SIG-M5 treated with dmso at 0.1 percent for 504 hours (cell line): ENCODE measurements at regions not wholly inside any gene's neighbourhood (a gene's known extent, or its start where the extent isn't known, plus 50 kb on each side); places are given as distances from the start of the nearest gene placed in this dataset.

Experiments used
- DNase-seq: peaks from one replicate; lab custom pipeline; 2025; ENCODE audit not compliant: unreplicated experiment; lab: John Stamatoyannopoulos, UW

GRCh38 chrX:97763981-97764380 is 880.3 kb downstream of the RPA4 start:
- DNase-seq: no peak

DNA sequence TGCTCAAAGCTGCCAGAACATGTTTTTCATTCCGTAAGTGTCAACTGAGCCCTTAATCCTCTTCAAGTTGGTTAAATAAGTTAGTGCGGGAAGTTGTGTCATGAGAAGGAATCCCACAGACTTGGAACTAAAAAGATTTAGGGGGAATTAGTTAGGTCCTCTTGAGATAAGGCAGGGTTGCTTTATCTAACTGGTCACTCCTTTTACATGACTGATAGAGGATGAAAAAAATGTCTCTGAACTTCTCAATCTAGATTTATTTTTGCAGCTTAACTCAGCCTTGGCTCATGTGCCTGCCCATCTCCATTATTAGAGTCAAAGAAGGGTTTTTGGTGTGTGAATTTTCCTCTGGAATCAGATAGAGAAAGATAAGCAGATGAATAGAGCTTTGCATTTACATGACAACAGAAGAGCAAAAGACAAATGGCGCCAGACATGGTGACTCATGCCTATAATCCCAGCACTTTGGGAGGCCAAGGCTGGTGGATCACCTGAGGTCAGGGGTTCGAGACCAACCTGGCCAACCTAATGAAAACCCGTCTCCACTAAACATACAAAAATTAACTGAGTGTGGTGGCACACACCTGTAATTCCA is 882.9 kb downstream of the RPA4 start:
- DNase-seq: no peak

GRCh38 chrX:97787311-97787710 is 903.6 kb downstream of the RPA4 start:
- DNase-seq: no peak

- DNase-seq: no peak
These were observed 904.1 kb downstream of the RPA4 start for GRCh38 chrX:97787849-97788248.

DNA sequence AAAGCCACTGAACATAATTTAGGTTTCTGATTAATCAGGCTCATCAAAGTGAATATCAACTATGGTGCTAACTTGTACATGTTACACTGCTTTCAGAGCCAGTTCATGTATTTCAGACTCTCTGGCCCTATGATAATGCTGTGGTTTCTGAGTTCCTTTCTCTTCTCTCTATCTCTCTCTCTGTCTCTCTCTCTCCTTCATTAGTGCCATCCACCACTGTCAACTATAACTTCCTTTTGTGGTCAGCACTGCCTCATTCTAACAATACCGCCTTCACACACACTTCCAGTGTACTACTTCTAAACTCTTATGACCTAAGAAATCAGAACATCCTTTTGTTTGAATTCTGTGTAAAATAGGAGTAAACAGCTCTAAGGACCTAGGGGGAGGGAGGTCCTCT is 907.1 kb downstream of the RPA4 start:
- no peak for DNase-seq

DNA sequence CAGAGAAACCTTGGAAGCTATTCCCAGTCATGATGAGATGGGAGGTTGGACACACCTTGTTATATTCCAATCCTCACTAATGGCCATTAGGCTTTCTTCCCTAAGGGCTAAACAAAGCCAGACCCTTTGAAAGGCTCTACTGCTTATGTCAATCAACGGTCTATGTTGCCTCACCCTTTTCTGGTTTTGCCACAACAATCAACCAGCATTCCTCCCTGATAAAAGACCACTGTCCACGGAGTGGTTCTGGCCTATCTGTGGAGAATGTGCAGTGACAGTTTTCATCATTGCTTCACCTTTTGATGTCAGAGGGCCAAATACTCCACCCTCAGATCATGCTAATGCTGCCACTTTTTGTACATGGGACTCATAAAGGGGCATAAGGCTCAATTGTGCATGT is 913.4 kb downstream of the RPA4 start:
- no peak for DNase-seq

DNA sequence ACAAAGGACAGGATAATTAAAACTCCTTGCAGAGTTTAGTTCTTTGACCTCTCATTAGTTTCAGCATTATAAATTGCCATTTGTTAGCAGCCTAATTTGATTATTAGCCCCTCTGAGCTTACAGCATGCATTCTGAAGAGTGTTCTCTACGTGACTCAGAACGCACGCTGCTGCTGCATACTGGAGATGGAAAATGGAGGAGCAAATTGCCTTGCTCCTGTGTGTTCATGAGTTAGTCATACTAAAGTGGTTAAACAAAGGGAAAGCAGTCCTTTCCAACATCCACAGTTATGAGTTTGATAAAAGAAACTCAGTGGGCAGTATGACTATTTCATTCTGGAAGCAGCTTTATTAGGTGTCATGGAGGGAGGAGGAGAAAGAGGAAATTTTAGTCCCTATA is 922.5 kb downstream of the RPA4 start:
- no peak for DNase-seq

DNA sequence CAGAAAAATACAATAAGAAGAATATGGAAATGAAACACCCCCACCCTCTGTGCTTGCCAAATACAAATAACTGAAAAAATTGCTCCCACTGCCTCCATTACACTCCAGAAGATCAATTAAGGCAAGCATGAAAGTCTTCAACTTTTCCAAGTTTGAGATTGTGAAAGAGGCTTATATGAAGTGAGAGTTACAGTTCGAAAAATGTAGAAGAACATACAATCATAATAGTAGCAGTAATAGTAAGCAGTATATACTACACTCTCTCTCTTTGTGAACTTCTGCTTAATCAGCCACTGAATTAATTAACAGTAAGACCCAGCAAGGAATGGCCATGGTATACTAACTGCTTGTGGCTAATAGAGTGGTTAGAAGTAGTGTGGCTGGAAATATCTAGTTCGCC is 923.2 kb downstream of the RPA4 start:
- no peak for DNase-seq

GRCh38 chrX:97820170-97820569 is 936.5 kb downstream of the RPA4 start:
- no peak for DNase-seq

- DNase-seq: no peak
These were observed 944.8 kb downstream of the RPA4 start for GRCh38 chrX:97828471-97828870.

DNA sequence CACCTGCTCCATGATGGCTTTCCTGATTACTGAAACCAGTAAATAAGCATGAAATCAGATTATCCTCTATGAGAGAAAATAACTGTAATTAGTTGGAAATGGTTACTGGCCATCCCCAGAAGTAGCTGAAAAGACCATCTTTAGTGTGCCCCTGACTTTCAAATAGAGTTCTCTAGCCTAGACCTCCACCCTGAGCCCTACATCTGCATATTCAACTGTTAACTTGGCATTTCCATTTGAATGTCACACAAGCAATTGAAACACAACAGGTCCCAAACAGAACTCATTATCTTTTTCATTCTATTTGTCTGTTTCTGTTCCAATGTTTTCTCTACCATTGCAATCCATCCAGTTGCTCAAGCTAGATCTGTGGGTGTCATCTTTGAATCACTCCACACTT is 952.3 kb downstream of the RPA4 start:
- DNase-seq: no peak

- DNase-seq: no peak
These were observed 958.0 kb downstream of the RPA4 start for GRCh38 chrX:97841544-97842179.

GRCh38 chrX:97842468-97843199 is 958.9 kb downstream of the RPA4 start:
- no peak for DNase-seq

- no peak for DNase-seq
These were observed 959.6 kb downstream of the RPA4 start for GRCh38 chrX:97843200-97843811.

GRCh38 chrX:97844161-97844560 is 960.5 kb downstream of the RPA4 start:
- DNase-seq: no peak

- no peak for DNase-seq
These were observed 961.2 kb downstream of the RPA4 start for GRCh38 chrX:97844943-97845342.

- DNase-seq: no peak
These were observed 961.7 kb downstream of the RPA4 start for GRCh38 chrX:97845451-97845850.

DNA sequence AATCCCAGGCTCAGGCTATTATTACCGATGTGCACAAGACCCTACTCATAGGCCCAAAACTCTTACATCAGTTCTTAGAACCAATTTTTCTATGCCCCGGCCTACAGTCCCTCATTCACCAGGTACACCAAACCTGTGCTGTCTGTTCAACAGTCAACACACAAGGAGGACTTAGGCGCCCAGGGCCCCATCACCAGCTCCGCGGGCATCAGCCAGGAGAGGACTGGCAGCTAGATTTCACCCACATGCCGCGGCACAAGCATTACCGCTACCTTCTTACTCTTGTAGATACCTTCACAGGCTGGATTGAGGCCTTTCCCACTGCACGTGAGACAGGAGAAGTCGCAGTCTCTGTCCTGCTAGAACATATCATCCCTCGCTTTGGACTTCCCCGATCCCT is 962.5 kb downstream of the RPA4 start:
- no peak for DNase-seq

DNA sequence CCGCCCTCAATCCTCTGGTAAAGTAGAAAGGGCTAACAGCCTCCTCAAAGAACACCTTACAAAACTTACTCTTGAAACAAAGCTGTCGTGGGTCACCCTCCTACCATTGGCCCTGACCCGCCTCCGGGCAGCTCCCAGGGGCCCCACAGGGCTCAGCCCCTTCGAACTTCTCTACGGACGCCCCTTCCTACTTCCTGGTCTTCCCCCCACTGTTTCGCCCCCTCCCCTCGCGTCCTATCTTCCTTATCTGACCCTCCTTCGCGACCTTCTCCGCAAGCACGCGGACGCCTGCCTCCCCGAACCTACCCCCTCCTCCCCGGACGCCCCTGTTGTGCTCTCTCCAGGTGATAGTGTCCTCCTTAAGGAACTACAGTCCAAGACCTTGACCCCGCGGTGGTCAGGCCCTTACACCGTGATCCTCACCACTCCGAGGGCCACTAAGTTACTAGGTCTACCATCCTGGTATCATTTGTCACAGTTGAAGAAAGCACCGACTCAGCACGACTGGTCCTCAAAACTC is 963.1 kb downstream of the RPA4 start:
- no peak for DNase-seq

DNA sequence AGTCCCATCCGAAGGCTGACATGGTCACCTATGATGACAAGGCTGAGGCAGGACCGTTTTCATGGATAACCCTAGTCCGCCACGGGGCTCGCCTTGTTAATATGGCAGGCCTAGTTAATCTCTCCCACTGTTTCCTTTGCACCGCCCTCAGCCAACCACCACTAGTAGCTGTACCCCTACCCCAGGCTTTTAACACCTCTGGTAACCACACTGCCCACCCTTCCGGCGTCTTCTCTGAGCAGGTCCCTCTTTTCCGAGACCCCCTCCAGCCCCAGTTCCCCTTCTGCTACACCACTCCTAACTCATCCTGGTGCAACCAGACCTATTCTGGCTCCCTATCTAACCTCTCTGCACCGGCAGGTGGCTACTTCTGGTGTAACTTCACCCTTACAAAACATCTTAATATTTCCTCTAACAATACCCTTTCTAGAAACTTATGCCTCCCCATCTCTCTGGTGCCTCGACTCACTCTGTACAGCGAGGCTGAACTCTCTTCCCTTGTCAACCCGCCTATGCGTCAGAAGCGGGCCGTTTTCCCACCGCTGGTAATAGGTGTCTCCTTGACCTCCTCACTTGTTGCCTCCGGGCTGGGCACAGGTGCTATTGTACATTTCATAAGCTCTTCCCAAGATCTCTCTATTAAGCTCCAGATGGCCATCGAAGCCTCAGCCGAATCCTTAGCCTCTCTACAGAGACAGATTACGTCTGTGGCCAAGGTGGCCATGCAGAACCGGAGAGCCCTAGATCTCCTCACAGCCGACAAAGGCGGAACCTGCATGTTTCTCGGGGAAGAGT is 964.4 kb downstream of the RPA4 start:
- DNase-seq: no peak

DNA sequence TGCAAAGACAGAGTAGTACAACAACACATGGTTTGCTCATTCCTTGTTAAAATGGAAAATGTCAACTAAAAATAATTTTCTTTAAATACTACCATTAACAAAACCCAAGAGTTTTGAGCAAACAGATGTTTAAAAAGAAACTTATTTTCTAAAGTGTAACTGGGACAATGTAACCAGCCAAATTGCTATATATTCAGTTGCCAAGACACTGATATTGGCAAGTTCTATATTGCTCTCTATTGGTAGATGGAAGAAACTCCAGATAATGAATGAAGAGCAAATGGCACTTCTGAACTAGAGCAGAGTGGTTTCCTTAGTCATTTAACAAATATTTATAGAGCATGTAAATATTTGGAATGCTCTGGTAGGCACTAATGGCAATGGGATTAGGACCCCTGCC is 966.2 kb downstream of the RPA4 start:
- DNase-seq: no peak
